Heart left ventricle (tissue), 16 donors: ENCODE measurements at regions not wholly inside any gene's neighbourhood (a gene's known extent, or its start where the extent isn't known, plus 50 kb on each side); places are given as distances from the start of the nearest gene placed in this dataset.
"Not testable (repeated sequence)": the region's sequence is repeated elsewhere in the genome, so short reads cannot be mapped to it uniquely, and the experiment has no call there.

Experiments
- ATAC-seq, 4 donors: fragments of 200-7000 bp; cut with Tn5 transposase; one replicate each; pipeline ENCODE4 v1.9.1; 2020 to 2022; ENCODE audit warnings: moderate library complexity in 4 of 4, mild to moderate bottlenecking in 3 of 4, moderate number of reproducible peaks in 1 of 4
- DNase-seq, 5 donors: peaks; one replicate each; pipeline ENCODE4 v3.0.0-alpha.2; 2020
- H3K27ac ChIP-seq, 12 donors: fragments of 200-600 bp; sonication (generic) in 4 of 12; one replicate each; pipeline versions ENCODE4 v1.5.0 to v1.8.0; 2016 to 2022; ENCODE audit warnings: mild to moderate bottlenecking in 2 of 12
- H3K27me3 ChIP-seq, 9 donors: fragments of 200-600 bp; sonication (generic) in 2 of 9; one replicate each; pipeline versions ENCODE4 v1.5.1 to v1.8.0; 2016 to 2022; ENCODE audit warnings: mild to moderate bottlenecking in 3 of 9
- H3K36me3 ChIP-seq, 9 donors: fragments of 200-600 bp; sonication (generic) in 2 of 9; one replicate each; pipeline versions ENCODE4 v1.5.0 to v1.8.0; 2018 to 2022; ENCODE audit warnings: mild to moderate bottlenecking in 2 of 9
- H3K4me1 ChIP-seq, 12 donors: fragments of 200-600 bp; sonication (generic) in 4 of 12; one replicate each; pipeline versions ENCODE4 v1.5.0 to v1.8.0; 2016 to 2022; ENCODE audit warnings: mild to moderate bottlenecking in 3 of 12
- H3K4me3 ChIP-seq, 12 donors: fragments of 200-600 bp; sonication (generic) in 4 of 12; one replicate each; pipeline versions ENCODE4 v1.5.0 to v1.8.0; 2017 to 2022; ENCODE audit warnings: mild to moderate bottlenecking in 9 of 12, moderate library complexity in 4 of 12
- H3K9me3 ChIP-seq, 12 donors: fragments of 200-600 bp; sonication (generic) in 4 of 12; one replicate each; pipeline versions ENCODE4 v1.5.0 to v1.8.0; 2016 to 2022; ENCODE audit warnings: mild to moderate bottlenecking in 1 of 12
- POLR2A ChIP-seq, 2 donors: fragments of 450-650 bp; IDR thresholded peaks; one replicate each; pipeline ENCODE4 v1.6.1; 2017; ENCODE audit warnings: antibody characterized with exemption in 2 of 2, mild to moderate bottlenecking in 2 of 2, moderate library complexity in 2 of 2
- WGBS, 4 donors: extraction: QIAGEN DNeasy Blood & Tissue Kit in 2 of 4; methylation state at CpG; one replicate each; pipeline versions ENCODE4 v1.1.5 to v1.1.7; 2013 to 2018; 5-methylcytosine and 5-hydroxymethylcytosine counted together
- intact Hi-C, 10 donors: fragments of 100-400 bp; cut with DNase I; formaldehyde crosslinking; loops; one replicate each; pipeline versions ENCODE4 v1.11.1 to v1.14.2; 2022
- TF ChIP-seq, protein P1 (sequence below), 12 donors: fragments of 200-600 bp; sonication (generic) in 4 of 12; IDR thresholded peaks; one replicate each; pipeline versions ENCODE4 v1.5.0 to v1.8.0; 2018 to 2022; ENCODE audit warnings: antibody characterized with exemption in 12 of 12, mild to moderate bottlenecking in 5 of 12
- donor health status: ischemic (EF 13 %, LVEDD 7.1; RV severe dilation, severe dysfunction).
- donor health status: healthy with polysubstance abuse.
- donor health status: DM: no; HTN: yes; CAD: no.
- donor health status: DM: no; HTN: no; CAD: no.
- donor health status: ischemic (EF 25% LVEDD 6.9; RV normal size, moderate dysfunction).
- donor health status: ischemic (EF 25% LVEDD 5.7; RV mildly dilated, moderate dysfunction).
- donor health status: healthy.
- donor health status: DM: yes; HTN: yes; CAD: no.
- donor health status: ischemic (EF 35%, LVEDD 5.7; RV mildly dilated, moderate dysfunction).
- donor health status: nonischemic (EF 11% LVEDD 7.7; RV severe dilation, severe dysfunction).
- donor health status: DM: yes; HTN: yes; CAD: no.
- donor health status: PGD.
- donor health status: ischemic (EF 29% LVEDD 5.4; RV normal size, mild dysfunction).
- donor health status: nonischemic (EF 23%, LVEDD 6.1; RV moderate dilation, normal function).

DNA sequence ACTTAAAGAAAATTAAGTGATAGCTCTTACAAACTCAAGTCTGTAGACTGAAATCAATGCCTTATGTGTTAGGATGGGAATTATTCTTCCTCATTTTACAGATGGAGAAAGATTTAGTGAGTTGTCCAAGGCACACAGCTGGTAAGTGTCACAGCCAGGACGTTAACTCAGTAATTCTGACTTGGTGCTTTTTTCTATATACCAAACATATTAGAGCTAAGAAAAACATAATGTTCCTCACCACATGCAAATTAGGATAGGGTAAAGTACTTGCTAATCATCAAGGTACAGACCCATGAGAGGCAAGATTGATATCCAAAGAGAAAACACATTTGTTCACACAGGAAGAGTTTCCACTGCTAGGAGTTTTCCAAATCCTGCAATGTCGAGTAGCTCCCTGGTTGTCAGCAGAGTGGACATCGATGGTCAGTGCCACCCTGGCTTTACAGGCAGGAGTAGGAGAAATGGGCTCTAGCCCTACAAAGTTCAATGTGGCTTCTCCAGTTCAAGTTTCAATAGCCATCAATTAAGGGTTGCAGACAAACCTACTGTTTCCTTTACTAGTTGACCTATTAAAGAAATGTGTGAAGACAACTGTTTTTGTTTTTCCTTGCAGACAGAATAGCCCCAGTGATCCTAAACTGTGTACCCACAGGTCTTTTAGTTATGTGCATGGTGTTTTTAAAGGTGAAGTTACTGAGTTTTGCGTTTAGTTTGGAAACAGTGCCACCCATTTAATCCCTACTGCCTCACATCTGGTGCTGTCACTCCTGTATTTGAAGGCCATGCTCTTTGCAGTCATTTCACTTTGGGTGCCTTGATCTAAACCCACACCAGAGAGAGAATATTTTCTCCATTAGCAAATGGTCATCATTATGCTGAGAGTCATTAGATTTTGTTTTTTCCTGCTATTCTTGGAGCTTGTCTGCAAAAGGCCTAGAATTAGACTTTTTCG, 460.8 kb upstream of the SMARCA2 start:
- DNase-seq: no peak
- intact Hi-C loops: no loop called here
- 52 to 64% (median 54%) methylated on average over 5 of the region's 5 CpGs for WGBS, 4 donors

DNA sequence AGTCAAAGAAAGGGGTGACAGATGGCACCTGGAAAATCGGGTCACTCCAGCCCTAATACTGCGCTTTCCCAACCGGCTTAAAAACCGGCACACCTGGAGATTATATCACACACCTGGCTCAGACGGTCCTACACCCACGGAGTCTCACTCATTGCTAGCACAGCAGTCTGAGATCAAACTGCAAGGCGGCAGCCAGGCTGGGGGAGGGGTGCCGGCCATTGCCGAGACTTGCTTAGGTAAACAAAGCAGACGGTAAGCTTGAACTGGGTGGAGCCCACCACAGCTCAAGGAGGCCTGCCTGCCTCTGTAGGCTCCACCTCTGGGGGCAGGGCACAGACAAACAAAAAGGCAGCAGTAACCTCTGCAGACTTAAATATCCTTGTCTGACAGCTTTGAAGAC, 456.5 kb upstream of the SMARCA2 start:
- 90 to 100% (median 94%) methylated on average over 3 to 10 of the region's 10 CpGs for WGBS, 4 donors
- DNase-seq, H3K27ac ChIP-seq, H3K36me3 ChIP-seq, H3K27me3 ChIP-seq, H3K4me3 ChIP-seq, H3K4me1 ChIP-seq, H3K9me3 ChIP-seq, intact Hi-C loops, ATAC-seq: not testable (repeated sequence)

More for the DNA sequence above, 460.8 kb upstream of the SMARCA2 start:
- H3K27ac ChIP-seq: no peak overlapping the region
- no peaks in the 10 kb centered on the region for H3K4me1 ChIP-seq
- no peak for TF ChIP-seq POLR2A (IDR thresholded peaks at IDR 0.05)
- TF ChIP-seq, protein P1, sequence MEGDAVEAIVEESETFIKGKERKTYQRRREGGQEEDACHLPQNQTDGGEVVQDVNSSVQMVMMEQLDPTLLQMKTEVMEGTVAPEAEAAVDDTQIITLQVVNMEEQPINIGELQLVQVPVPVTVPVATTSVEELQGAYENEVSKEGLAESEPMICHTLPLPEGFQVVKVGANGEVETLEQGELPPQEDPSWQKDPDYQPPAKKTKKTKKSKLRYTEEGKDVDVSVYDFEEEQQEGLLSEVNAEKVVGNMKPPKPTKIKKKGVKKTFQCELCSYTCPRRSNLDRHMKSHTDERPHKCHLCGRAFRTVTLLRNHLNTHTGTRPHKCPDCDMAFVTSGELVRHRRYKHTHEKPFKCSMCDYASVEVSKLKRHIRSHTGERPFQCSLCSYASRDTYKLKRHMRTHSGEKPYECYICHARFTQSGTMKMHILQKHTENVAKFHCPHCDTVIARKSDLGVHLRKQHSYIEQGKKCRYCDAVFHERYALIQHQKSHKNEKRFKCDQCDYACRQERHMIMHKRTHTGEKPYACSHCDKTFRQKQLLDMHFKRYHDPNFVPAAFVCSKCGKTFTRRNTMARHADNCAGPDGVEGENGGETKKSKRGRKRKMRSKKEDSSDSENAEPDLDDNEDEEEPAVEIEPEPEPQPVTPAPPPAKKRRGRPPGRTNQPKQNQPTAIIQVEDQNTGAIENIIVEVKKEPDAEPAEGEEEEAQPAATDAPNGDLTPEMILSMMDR (IDR thresholded peaks at IDR 0.05): no peak
- no peaks in the 10 kb centered on the region for H3K9me3 ChIP-seq
- no peaks in the 10 kb centered on the region for H3K27me3 ChIP-seq
- H3K4me3 ChIP-seq: no peak overlapping the region
- no peak for ATAC-seq
- H3K36me3 ChIP-seq: no peaks in the 10 kb centered on the region

DNA sequence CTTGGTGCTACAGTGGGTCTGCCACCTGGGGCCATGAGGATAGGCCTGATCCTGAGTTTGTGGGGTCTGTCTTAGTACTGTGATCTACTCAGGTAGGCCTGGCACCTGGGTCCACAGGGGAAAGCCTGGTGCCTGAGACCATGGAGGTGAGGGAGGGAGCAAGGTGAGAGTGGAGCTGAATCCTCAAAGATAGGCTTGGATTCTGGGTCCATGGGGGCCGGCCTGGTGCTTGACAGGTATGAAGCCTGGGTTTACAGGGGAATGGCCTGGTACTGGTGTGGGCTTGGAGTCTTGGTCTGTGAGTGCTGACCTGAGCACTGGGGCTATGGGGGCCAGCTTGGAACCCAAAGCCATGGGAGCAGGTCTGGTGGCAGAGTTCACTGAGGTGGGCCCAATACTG, 439.2 kb upstream of the SMARCA2 start:
- H3K4me1 ChIP-seq: no peaks in the 10 kb centered on the region
- no peak for DNase-seq
- no peak overlapping the region for H3K27ac ChIP-seq
- intact Hi-C loops: no loop called here
- H3K36me3 ChIP-seq: no peaks in the 10 kb centered on the region
- 73 to 100% (median 90%) methylated on average over 1 of the region's 1 CpG for WGBS, 4 donors
- H3K4me3 ChIP-seq: no peak overlapping the region
- ATAC-seq: no peak
- TF ChIP-seq, protein P1 (IDR thresholded peaks at IDR 0.05): no peak
- TF ChIP-seq POLR2A (IDR thresholded peaks at IDR 0.05): no peak
- H3K27me3 ChIP-seq: no peaks in the 10 kb centered on the region
- peaks cover 0 to 9% (median 0%) of the 10 kb centered on the region in 12 donors for H3K9me3 ChIP-seq

DNA sequence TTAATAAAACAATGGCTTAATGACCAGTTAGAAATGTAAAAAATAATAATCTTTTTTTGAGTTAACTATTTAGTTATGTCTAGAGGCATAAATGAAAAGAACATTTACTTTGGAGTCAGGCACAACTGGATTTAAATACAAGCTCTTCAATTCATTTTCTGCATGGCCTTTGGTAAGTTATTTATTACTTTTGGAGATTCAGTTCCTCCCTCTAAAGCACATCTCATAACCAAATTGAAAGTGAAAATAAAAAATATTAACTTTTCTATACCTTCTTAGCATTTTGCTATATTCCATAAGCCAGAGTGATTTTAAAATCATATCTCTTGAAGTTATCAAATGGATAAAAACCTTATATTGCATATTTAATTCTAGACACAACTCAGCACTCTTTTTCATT, 434.9 kb upstream of the SMARCA2 start:
- peaks cover 0 to 11% (median 0%) of the 10 kb centered on the region in 12 donors for H3K9me3 ChIP-seq
- no peak overlapping the region for H3K27ac ChIP-seq
- H3K27me3 ChIP-seq: no peaks in the 10 kb centered on the region
- H3K4me1 ChIP-seq: no peaks in the 10 kb centered on the region
- no peaks in the 10 kb centered on the region for H3K36me3 ChIP-seq
- TF ChIP-seq POLR2A (IDR thresholded peaks at IDR 0.05): no peak
- TF ChIP-seq, protein P1 (IDR thresholded peaks at IDR 0.05): no peak
- ATAC-seq (no peak), DNase-seq (no peak)
- intact Hi-C loops: no loop called here
- no peak overlapping the region for H3K4me3 ChIP-seq
